ENCODE measurements at regions not wholly inside any gene's neighbourhood (a gene's known extent, or its start where the extent isn't known, plus 50 kb on each side); places are given as distances from the start of the nearest gene placed in this dataset.

- intact Hi-C loops (cut with DNase I) = no loop called here
- Histone ChIP-seq H3K9me3 (peaks cover 13% of the 10 kb centered on the region), H3K4me1 (no peaks in the 10 kb centered on the region), H3K4me3 (no peak overlapping the region), H3K27ac (no peak overlapping the region), H3K36me3 (no peaks in the 10 kb centered on the region), H3K27me3 (peaks cover 4% of the 10 kb centered on the region)
- DNase-seq (no peak), ATAC-seq (no peak)
- TF ChIP-seq, protein P1, sequence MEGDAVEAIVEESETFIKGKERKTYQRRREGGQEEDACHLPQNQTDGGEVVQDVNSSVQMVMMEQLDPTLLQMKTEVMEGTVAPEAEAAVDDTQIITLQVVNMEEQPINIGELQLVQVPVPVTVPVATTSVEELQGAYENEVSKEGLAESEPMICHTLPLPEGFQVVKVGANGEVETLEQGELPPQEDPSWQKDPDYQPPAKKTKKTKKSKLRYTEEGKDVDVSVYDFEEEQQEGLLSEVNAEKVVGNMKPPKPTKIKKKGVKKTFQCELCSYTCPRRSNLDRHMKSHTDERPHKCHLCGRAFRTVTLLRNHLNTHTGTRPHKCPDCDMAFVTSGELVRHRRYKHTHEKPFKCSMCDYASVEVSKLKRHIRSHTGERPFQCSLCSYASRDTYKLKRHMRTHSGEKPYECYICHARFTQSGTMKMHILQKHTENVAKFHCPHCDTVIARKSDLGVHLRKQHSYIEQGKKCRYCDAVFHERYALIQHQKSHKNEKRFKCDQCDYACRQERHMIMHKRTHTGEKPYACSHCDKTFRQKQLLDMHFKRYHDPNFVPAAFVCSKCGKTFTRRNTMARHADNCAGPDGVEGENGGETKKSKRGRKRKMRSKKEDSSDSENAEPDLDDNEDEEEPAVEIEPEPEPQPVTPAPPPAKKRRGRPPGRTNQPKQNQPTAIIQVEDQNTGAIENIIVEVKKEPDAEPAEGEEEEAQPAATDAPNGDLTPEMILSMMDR (IDR thresholded peaks at IDR 0.05) = no peak
These were observed 245.1 kb upstream of the MSX2 start for GRCh38 chr5:174479325-174479724.

DNA sequence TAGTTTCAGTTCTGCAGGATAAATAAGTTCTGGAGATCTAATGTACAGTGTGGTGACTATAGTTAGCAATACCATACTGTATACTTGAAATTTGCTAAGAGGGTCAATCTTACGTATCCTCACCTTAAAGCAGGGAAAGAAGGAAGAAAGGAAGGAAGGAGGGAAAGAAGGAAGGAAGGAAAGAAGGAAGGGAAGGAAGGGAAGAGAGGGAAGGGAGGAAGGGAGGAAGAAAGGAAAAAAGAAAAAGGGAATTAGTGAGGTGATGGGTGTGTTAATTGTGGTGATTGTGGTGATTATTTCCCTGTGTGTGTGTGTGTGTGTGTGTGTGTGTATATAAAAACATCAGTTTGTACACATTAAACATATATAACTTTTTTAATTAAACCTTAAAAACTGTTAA lies 242.6 kb upstream of the MSX2 start:
- no peak overlapping the region for H3K27ac ChIP-seq

DNA sequence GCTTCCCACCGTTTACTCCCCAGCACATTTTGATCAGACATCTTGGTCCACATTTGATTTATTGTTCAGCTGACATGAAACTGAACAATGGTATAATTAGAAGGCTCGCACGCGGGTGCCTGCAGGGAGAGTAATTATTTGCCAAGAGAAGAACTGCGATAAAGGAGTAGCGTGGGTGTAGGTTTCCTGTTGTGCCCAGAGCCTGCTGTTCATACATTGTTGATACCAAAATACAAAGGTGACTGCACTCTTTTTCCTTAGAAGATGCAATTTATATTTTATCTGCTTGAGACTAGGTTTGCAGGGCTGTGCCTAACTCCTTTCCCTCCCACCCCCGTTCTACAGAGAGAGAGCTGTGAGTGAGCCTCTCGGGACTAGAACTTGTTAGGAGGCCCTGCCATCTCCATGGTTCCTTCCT lies 241.8 kb upstream of the MSX2 start:
- intact Hi-C loops (cut with DNase I) = no loop called here

More for the DNA sequence above, 242.6 kb upstream of the MSX2 start:
- Histone ChIP-seq H3K9me3 (peaks cover 11% of the 10 kb centered on the region), H3K4me3 (no peak overlapping the region), H3K27me3 (peaks cover 4% of the 10 kb centered on the region), H3K4me1 (no peaks in the 10 kb centered on the region), H3K36me3 (no peaks in the 10 kb centered on the region)
- ATAC-seq (no peak), DNase-seq (no peak)
- intact Hi-C loops (cut with DNase I) = no loop called here
- TF ChIP-seq, protein P1 (IDR thresholded peaks at IDR 0.05) = no peak

DNA sequence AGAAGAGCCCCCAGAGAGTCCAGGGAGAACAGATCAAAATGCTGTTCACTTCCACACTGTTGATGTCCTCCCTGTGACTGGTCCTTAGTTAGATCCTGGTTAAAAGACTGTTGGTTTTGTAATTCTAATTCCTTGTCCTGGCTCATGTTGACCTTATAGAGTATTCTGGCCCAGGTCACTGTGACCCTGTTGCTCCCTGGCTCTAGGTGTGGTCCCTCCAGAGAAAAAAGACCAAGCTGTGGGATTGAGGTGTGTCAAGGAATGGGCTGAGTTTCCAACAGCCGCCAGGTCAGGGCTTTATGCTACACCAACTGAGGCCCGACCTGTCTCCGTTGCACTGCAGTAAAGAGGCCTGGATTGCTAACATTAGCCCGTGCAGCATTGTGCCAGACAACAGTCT lies 241.0 kb upstream of the MSX2 start:
- intact Hi-C loops (cut with DNase I) = no loop called here

More for the DNA sequence above, 241.8 kb upstream of the MSX2 start:
- Histone ChIP-seq H3K9me3 (peaks cover 11% of the 10 kb centered on the region), H3K27ac (no peak overlapping the region), H3K36me3 (no peaks in the 10 kb centered on the region), H3K27me3 (peaks cover 4% of the 10 kb centered on the region), H3K4me3 (no peak overlapping the region), H3K4me1 (no peaks in the 10 kb centered on the region)
- TF ChIP-seq, protein P1 (IDR thresholded peaks at IDR 0.05) = no peak
- ATAC-seq (no peak), DNase-seq (no peak)

GRCh38 chr5:174489215-174489614 lies 235.2 kb upstream of the MSX2 start:
- H3K27ac ChIP-seq = no peak overlapping the region
- no peak for ATAC-seq
- intact Hi-C loops (cut with DNase I) = no loop called here

More for the DNA sequence above, 241.0 kb upstream of the MSX2 start:
- Histone ChIP-seq H3K36me3 (no peaks in the 10 kb centered on the region), H3K9me3 (peaks cover 11% of the 10 kb centered on the region), H3K27me3 (peaks cover 4% of the 10 kb centered on the region), H3K4me3 (no peak overlapping the region), H3K27ac (no peak overlapping the region), H3K4me1 (no peaks in the 10 kb centered on the region)
- no peak for ATAC-seq
- no peak for DNase-seq
- TF ChIP-seq, protein P1 (IDR thresholded peaks at IDR 0.05) = no peak

More at GRCh38 chr5:174489215-174489614, 235.2 kb upstream of the MSX2 start:
- Histone ChIP-seq H3K4me1 (no peaks in the 10 kb centered on the region), H3K27me3 (no peaks in the 10 kb centered on the region), H3K9me3 (peaks cover 4% of the 10 kb centered on the region), H3K36me3 (no peaks in the 10 kb centered on the region), H3K4me3 (no peak overlapping the region)
- TF ChIP-seq, protein P1 (IDR thresholded peaks at IDR 0.05) = no peak
- DNase-seq = no peak

Measured in upper lobe of right lung (tissue), 1 donor.